WTC11 (cell line): ENCODE measurements at regions not wholly inside any gene's neighbourhood (a gene's known extent, or its start where the extent isn't known, plus 50 kb on each side); places are given as distances from the start of the nearest gene placed in this dataset.

Experiments
- ATAC-seq: fragments of 200-7000 bp; cut with Tn5 transposase; 2 replicates; pipeline ENCODE4 v1.10.0; 2021; ENCODE audit warnings: mild to moderate bottlenecking, moderate library complexity
- CTCF ChIA-PET: fragments of 300-600 bp; sonication (Branson Sonifier 250); formaldehyde crosslinking; loops from one replicate; lab custom pipeline; 2021; ENCODE audit warnings: antibody characterized with exemption; lab: Charles Lee
- POLR2A ChIA-PET: fragments of 350-600 bp; sonication (Branson Sonifier 250); formaldehyde crosslinking; loops from one replicate; lab custom pipeline; 2021; ENCODE audit warnings: antibody characterized with exemption; lab: Charles Lee
- DNase-seq: peaks from one replicate; pipeline ENCODE4 v3.0.0; 2021; ENCODE audit warnings: low spot score
- H3K27ac Mint-ChIP-seq: 2 replicates; pipeline ENCODE4 v1.8.0; 2021; ENCODE audit warnings: mixed read lengths
- H3K27me3 Mint-ChIP-seq: 2 replicates; pipeline ENCODE4 v1.8.0; 2021; ENCODE audit warnings: low read depth, mild to moderate bottlenecking, moderate library complexity, mixed read lengths
- H3K36me3 Mint-ChIP-seq: 2 replicates; pipeline ENCODE4 v1.8.0; 2021; ENCODE audit warnings: mixed read lengths
- H3K4me1 Mint-ChIP-seq: 2 replicates; pipeline ENCODE4 v1.8.0; 2022; ENCODE audit warnings: mixed read lengths
- H3K4me3 Mint-ChIP-seq: 2 replicates; pipeline ENCODE4 v1.8.0; 2021; ENCODE audit warnings: mild to moderate bottlenecking, moderate library complexity, mixed read lengths
- H3K9me3 Mint-ChIP-seq: 2 replicates; pipeline ENCODE4 v1.8.0; 2021; ENCODE audit warnings: mixed read lengths
- AR ChIP-seq: fragments of 250-450 bp; sonication (Bioruptor Pico); IDR thresholded peaks from 2 replicates; pipeline ENCODE4 v1.9.0; 2021; ENCODE audit warnings: mild to moderate bottlenecking
- ATF1 ChIP-seq: sonication (generic); formaldehyde crosslinking; IDR thresholded peaks from 2 replicates; pipeline ENCODE4 v1.8.1; 2023; ENCODE audit warnings: mild to moderate bottlenecking, moderate library complexity, missing genetic modification reagents
- CDX4 ChIP-seq: fragments of 250-450 bp; sonication (Bioruptor Pico); IDR thresholded peaks from 2 replicates; pipeline ENCODE4 v1.9.0; 2021; ENCODE audit warnings: moderate library complexity, mild to moderate bottlenecking, inconsistent platforms, borderline replicate concordance
- CREM ChIP-seq: sonication (generic); formaldehyde crosslinking; IDR thresholded peaks from 2 replicates; pipeline ENCODE4 v1.8.1; 2022; ENCODE audit warnings: mild to moderate bottlenecking, missing genetic modification reagents, moderate library complexity
- E2F5 ChIP-seq: sonication (generic); formaldehyde crosslinking; IDR thresholded peaks from 2 replicates; pipeline ENCODE4 v1.8.1; 2022; ENCODE audit warnings: mild to moderate bottlenecking, moderate library complexity, missing genetic modification reagents
- FOXP1 ChIP-seq: sonication (generic); formaldehyde crosslinking; IDR thresholded peaks from 2 replicates; pipeline ENCODE4 v1.8.0; 2022; ENCODE audit warnings: missing genetic modification reagents, mild to moderate bottlenecking, moderate library complexity, borderline replicate concordance
- FOXP4 ChIP-seq: sonication (generic); formaldehyde crosslinking; IDR thresholded peaks from 2 replicates; pipeline ENCODE4 v1.8.0; 2022; ENCODE audit warnings: mild to moderate bottlenecking, missing genetic modification reagents
- JUN ChIP-seq: sonication (generic); formaldehyde crosslinking; IDR thresholded peaks from 2 replicates; pipeline ENCODE4 v1.8.0; 2023; ENCODE audit warnings: mild to moderate bottlenecking, missing genetic modification reagents
- MXD4 ChIP-seq: fragments of 250-450 bp; sonication (Bioruptor Pico); IDR thresholded peaks from 2 replicates; pipeline ENCODE4 v1.8.0; 2021; ENCODE audit warnings: mild to moderate bottlenecking, moderate library complexity, borderline replicate concordance
- MYBL2 ChIP-seq: sonication (generic); formaldehyde crosslinking; IDR thresholded peaks from 2 replicates; pipeline ENCODE4 v1.8.1; 2023; ENCODE audit warnings: mild to moderate bottlenecking, moderate library complexity, missing genetic modification reagents
- NR2C2 ChIP-seq: sonication (generic); formaldehyde crosslinking; IDR thresholded peaks from 2 replicates; pipeline ENCODE4 v1.8.0; 2022; ENCODE audit warnings: mild to moderate bottlenecking, missing genetic modification reagents
- SMAD3 ChIP-seq: sonication (generic); formaldehyde crosslinking; IDR thresholded peaks from 2 replicates; pipeline ENCODE4 v1.8.0; 2022; ENCODE audit warnings: missing genetic modification reagents, mild to moderate bottlenecking, borderline replicate concordance
- SOX15 ChIP-seq: fragments of 250-450 bp; sonication (Bioruptor Pico); IDR thresholded peaks from 2 replicates; pipeline ENCODE4 v1.9.0; 2021; ENCODE audit warnings: mild to moderate bottlenecking
- TCF7 ChIP-seq: sonication (generic); formaldehyde crosslinking; IDR thresholded peaks from 2 replicates; pipeline ENCODE4 v1.8.0; 2022; ENCODE audit warnings: mild to moderate bottlenecking, low read depth, missing genetic modification reagents, moderate library complexity
- TEAD1 ChIP-seq: sonication (generic); formaldehyde crosslinking; IDR thresholded peaks from 2 replicates; pipeline ENCODE4 v1.8.0; 2022; ENCODE audit warnings: mild to moderate bottlenecking, missing genetic modification reagents
- ZBTB43 ChIP-seq: sonication (generic); formaldehyde crosslinking; IDR thresholded peaks from 2 replicates; pipeline ENCODE4 v1.8.1; 2023; ENCODE audit warnings: mild to moderate bottlenecking, missing genetic modification reagents
- ZNF121 ChIP-seq: sonication (generic); formaldehyde crosslinking; IDR thresholded peaks from 2 replicates; pipeline ENCODE4 v1.8.0; 2023; ENCODE audit warnings: missing genetic modification reagents
- ZNF219 ChIP-seq: sonication (generic); formaldehyde crosslinking; IDR thresholded peaks from 2 replicates; pipeline ENCODE4 v1.8.0; 2023; ENCODE audit warnings: missing genetic modification reagents, mild to moderate bottlenecking, borderline replicate concordance
- ZNF263 ChIP-seq: sonication (generic); formaldehyde crosslinking; IDR thresholded peaks from 2 replicates; pipeline ENCODE4 v1.8.1; 2022; ENCODE audit warnings: low read depth, mild to moderate bottlenecking, moderate library complexity, missing genetic modification reagents
- ZNF532 ChIP-seq: fragments of 250-450 bp; sonication (Bioruptor Pico); IDR thresholded peaks from 2 replicates; pipeline ENCODE4 v1.9.0; 2021; ENCODE audit warnings: mild to moderate bottlenecking, borderline replicate concordance

GRCh38 chr4:26028133-26028792, 114.2 kb downstream of the SMIM20 start:
- TF ChIP-seq CDX4, result no peak
- TF ChIP-seq ZBTB43 (CRISPR knock-in tag), result no peak
- TF ChIP-seq E2F5 (CRISPR knock-in tag), result 0 out of 2 replicates have a peak, but pooled peaks have one; percentile 19
- no peak for TF ChIP-seq SOX15 (CRISPR knock-in tag)
- no peak for TF ChIP-seq ZNF532 (CRISPR knock-in tag)
- peak; percentile 67; the same call in 1 of the 2 replicates for TF ChIP-seq MYBL2 (CRISPR knock-in tag)
- no peak for TF ChIP-seq ZNF263 (CRISPR knock-in tag)
- Mint-ChIP-seq H3K4me3 (peak overlapping the region; percentile 53), H3K4me1 (peaks cover 53% of the 10 kb centered on the region), H3K27ac (peak overlapping the region; percentile 88), H3K27me3 (no peaks in the 10 kb centered on the region; the same call in 1 of the 2 replicates), H3K9me3 (peaks cover 3% of the 10 kb centered on the region), H3K36me3 (peaks cover 6% of the 10 kb centered on the region)
- CTCF ChIA-PET, result interaction anchor here (1.0 to 3.6 kb wide), 7 partner anchors 34 to 383 kb away, joined by 3 to 30 read pairs (median 9); no protein-coding TSS in a partner anchor
- POLR2A ChIA-PET, result interaction anchor here (0.5 to 1.3 kb wide), 2 partner anchors 26 to 34 kb away, joined by 3 to 4 read pairs; no protein-coding TSS in a partner anchor
- DNase-seq, result peak; percentile 62
- ATAC-seq, result peak; percentile 1; the same call in 1 of the 2 replicates

GRCh38 chr4:26028793-26029567, 115.0 kb downstream of the SMIM20 start:
- peaks cover 12% of the 10 kb centered on the region for H3K36me3 Mint-ChIP-seq
- peaks cover 53% of the 10 kb centered on the region for H3K4me1 Mint-ChIP-seq
- ChIA-PET CTCF (interaction anchor here (0.6 to 3.6 kb wide), 20 partner anchors 27 to 555 kb away, joined by 3 to 30 read pairs (median 8); partner anchors contain the start of genes RBPJ and TBC1D19), POLR2A (interaction anchor here (0.5 to 2.7 kb wide), 7 partner anchors 10 to 291 kb away, joined by 3 to 18 read pairs (median 5); partner anchors contain the start of gene RBPJ)
- ATAC-seq (peak; percentile 69), DNase-seq (peak; percentile 93)
- H3K27ac Mint-ChIP-seq, result peak overlapping the region; percentile 97
- no peaks in the 10 kb centered on the region; the same call in 1 of the 2 replicates for H3K27me3 Mint-ChIP-seq
- peaks cover 9% of the 10 kb centered on the region for H3K9me3 Mint-ChIP-seq
- H3K4me3 Mint-ChIP-seq, result peak overlapping the region; percentile 47
- TF ChIP-seq FOXP4 (CRISPR knock-in tag) (no peak), MXD4 (no peak), ATF1 (no peak), CREM (CRISPR knock-in tag) (0 out of 2 replicates have a peak, but pooled peaks have one; percentile 43), ZNF121 (no peak), TCF7 (CRISPR knock-in tag) (no peak), FOXP1 (peak; percentile 67; the same call in 1 of the 2 replicates), JUN (CRISPR knock-in tag) (no peak), ZNF219 (CRISPR knock-in tag) (no peak), TEAD1 (CRISPR knock-in tag) (no peak), SMAD3 (CRISPR knock-in tag) (no peak; the same call in 1 of the 2 replicates), AR (CRISPR knock-in tag) (no peak), NR2C2 (CRISPR knock-in tag) (0 out of 2 replicates have a peak, but pooled peaks have one; percentile 22)
